ENCODE measurements at regions not wholly inside any gene's neighbourhood (a gene's known extent, or its start where the extent isn't known, plus 50 kb on each side); places are given as distances from the start of the nearest gene placed in this dataset.
"Not testable (repeated sequence)": the region's sequence is repeated elsewhere in the genome, so short reads cannot be mapped to it uniquely, and the experiment has no call there.

GRCh38 chr6:85864453-85865401 lies 222.0 kb upstream of the SYNCRIP start:
- H3K4me3 ChIP-seq (ENCODE audit: low read depth, low read length), result no peak overlapping the region
- TF ChIP-seq CTCF (IDR thresholded peaks at IDR 0.05; ENCODE audit: insufficient read depth, low read depth, low read length), result peak; percentile 16
- peak; percentile 13 for DNase-seq (ENCODE audit: low read depth)

GRCh38 chr6:85856235-85856634 lies 213.5 kb upstream of the SYNCRIP start:
- DNase-seq (ENCODE audit: low read depth), result no peak
- H3K4me3 ChIP-seq (ENCODE audit: low read depth, low read length), result no peak overlapping the region
- no peak for TF ChIP-seq CTCF (IDR thresholded peaks at IDR 0.05; ENCODE audit: insufficient read depth, low read depth, low read length)

GRCh38 chr6:85838351-85839119 lies 195.8 kb upstream of the SYNCRIP start:
- DNase-seq (ENCODE audit: low read depth); H3K4me3 ChIP-seq (ENCODE audit: low read depth, low read length): not testable (repeated sequence)

- H3K4me3 ChIP-seq (ENCODE audit: low read depth, low read length), result no peak overlapping the region
- no peak for TF ChIP-seq CTCF (IDR thresholded peaks at IDR 0.05; ENCODE audit: insufficient read depth, low read depth, low read length)
- DNase-seq (ENCODE audit: low read depth), result no peak
Observed at GRCh38 chr6:85828973-85829372, 186.3 kb upstream of the SYNCRIP start.

GRCh38 chr6:85826997-85827396 lies 184.3 kb upstream of the SYNCRIP start:
- no peak for DNase-seq (ENCODE audit: low read depth)
- no peak overlapping the region for H3K4me3 ChIP-seq (ENCODE audit: low read depth, low read length)
- no peak for TF ChIP-seq CTCF (IDR thresholded peaks at IDR 0.05; ENCODE audit: insufficient read depth, low read depth, low read length)

GRCh38 chr6:85824329-85824728 lies 181.6 kb upstream of the SYNCRIP start:
- no peak for TF ChIP-seq CTCF (IDR thresholded peaks at IDR 0.05; ENCODE audit: insufficient read depth, low read depth, low read length)
- DNase-seq (ENCODE audit: low read depth), result no peak
- no peak overlapping the region for H3K4me3 ChIP-seq (ENCODE audit: low read depth, low read length)

- no peak for TF ChIP-seq CTCF (IDR thresholded peaks at IDR 0.05; ENCODE audit: insufficient read depth, low read depth, low read length)
- DNase-seq (ENCODE audit: low read depth), result no peak
- H3K4me3 ChIP-seq (ENCODE audit: low read depth, low read length), result no peak overlapping the region
Observed at GRCh38 chr6:85810558-85810957, 167.9 kb upstream of the SYNCRIP start.

All from fibroblast of villous mesenchyme (primary cell).